Tibial artery (tissue), 4 donors: ENCODE measurements at regions not wholly inside any gene's neighbourhood (a gene's known extent, or its start where the extent isn't known, plus 50 kb on each side); places are given as distances from the start of the nearest gene placed in this dataset.
"Not testable (repeated sequence)": the region's sequence is repeated elsewhere in the genome, so short reads cannot be mapped to it uniquely, and the experiment has no call there.

Source experiments
- DNase-seq, 2 donors: peaks; one replicate each; pipeline ENCODE4 v3.0.0-alpha.2; 2019
- H3K27ac ChIP-seq, 2 donors: fragments of 200-600 bp; sonication (generic) in 1 of 2; 1 replicate in 1 of 2; 2 replicates in 1 of 2; pipeline ENCODE4 v1.5.1; 2018 to 2019; ENCODE audit warnings: mild to moderate bottlenecking in 1 of 2
- H3K27me3 ChIP-seq, 2 donors: fragments of 200-600 bp; sonication (generic) in 1 of 2; one replicate each; pipeline versions ENCODE4 v1.5.1 to v1.6.0; 2016 to 2019
- H3K36me3 ChIP-seq, 3 donors: fragments of 200-600 bp; sonication (generic) in 2 of 3; one replicate each; pipeline ENCODE4 v1.5.1; 2016 to 2019; ENCODE audit warnings: mild to moderate bottlenecking in 2 of 3
- H3K4me1 ChIP-seq, 4 donors: fragments of 200-600 bp; sonication (generic) in 2 of 4; 1 replicate in 3 of 4; 2 replicates in 1 of 4; pipeline ENCODE4 v1.5.1; 2016 to 2019
- H3K4me3 ChIP-seq, 2 donors: fragments of 200-600 bp; sonication (generic) in 1 of 2; 1 replicate in 1 of 2; 2 replicates in 1 of 2; pipeline ENCODE4 v1.5.1; 2018 to 2019; ENCODE audit warnings: mild to moderate bottlenecking in 2 of 2
- H3K9me3 ChIP-seq, 3 donors: fragments of 200-600 bp; sonication (generic) in 1 of 3; one replicate each; pipeline ENCODE4 v1.5.1; 2016 to 2019
- intact Hi-C: fragments of 100-400 bp; cut with DNase I; formaldehyde crosslinking; loops from one replicate; pipeline ENCODE4 v1.15.0; 2023; ENCODE audit warnings: low total_unique reads
- TF ChIP-seq, protein P1 (sequence below), 2 experiments: fragments of 200-600 bp in 1 of 2; fragments of 450-650 bp in 1 of 2; IDR thresholded peaks; one replicate each; pipeline ENCODE4 v1.5.1; 2017 to 2019; ENCODE audit warnings: antibody characterized with exemption in 2 of 2, mild to moderate bottlenecking in 1 of 2, moderate library complexity in 1 of 2

GRCh38 chr13:24563087-24563486, 50.5 kb upstream of the PARP4 start:
- H3K27me3 ChIP-seq = peaks cover 0 to 3% of the 10 kb centered on the region in 2 donors
- H3K9me3 ChIP-seq = no peaks in the 10 kb centered on the region
- H3K4me3 ChIP-seq = no peak overlapping the region
- TF ChIP-seq, protein P1, sequence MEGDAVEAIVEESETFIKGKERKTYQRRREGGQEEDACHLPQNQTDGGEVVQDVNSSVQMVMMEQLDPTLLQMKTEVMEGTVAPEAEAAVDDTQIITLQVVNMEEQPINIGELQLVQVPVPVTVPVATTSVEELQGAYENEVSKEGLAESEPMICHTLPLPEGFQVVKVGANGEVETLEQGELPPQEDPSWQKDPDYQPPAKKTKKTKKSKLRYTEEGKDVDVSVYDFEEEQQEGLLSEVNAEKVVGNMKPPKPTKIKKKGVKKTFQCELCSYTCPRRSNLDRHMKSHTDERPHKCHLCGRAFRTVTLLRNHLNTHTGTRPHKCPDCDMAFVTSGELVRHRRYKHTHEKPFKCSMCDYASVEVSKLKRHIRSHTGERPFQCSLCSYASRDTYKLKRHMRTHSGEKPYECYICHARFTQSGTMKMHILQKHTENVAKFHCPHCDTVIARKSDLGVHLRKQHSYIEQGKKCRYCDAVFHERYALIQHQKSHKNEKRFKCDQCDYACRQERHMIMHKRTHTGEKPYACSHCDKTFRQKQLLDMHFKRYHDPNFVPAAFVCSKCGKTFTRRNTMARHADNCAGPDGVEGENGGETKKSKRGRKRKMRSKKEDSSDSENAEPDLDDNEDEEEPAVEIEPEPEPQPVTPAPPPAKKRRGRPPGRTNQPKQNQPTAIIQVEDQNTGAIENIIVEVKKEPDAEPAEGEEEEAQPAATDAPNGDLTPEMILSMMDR (IDR thresholded peaks at IDR 0.05) = no peak
- H3K36me3 ChIP-seq = no peaks in the 10 kb centered on the region
- intact Hi-C loops = no loop called here
- no peak for DNase-seq
- no peaks in the 10 kb centered on the region for H3K4me1 ChIP-seq
- no peak overlapping the region for H3K27ac ChIP-seq

DNA sequence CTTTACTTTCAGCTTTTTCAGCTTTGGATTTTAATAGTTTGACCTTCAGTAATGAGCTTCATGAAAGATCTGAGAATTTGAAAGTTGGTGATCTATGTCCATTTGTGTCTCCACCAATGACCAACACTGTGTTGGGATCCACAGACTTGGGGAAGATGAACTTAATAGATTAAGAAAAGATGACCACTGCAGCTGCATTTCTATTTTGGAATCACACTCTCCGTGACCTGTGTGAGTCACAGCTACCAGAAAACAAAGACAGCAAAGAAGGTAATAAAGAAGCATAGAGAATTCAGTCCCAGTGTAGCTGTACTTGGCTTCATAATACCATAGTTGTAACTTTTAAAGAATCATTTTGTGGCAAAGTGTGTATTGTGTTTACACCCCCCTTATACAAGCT, 51.4 kb upstream of the PARP4 start:
- H3K36me3 ChIP-seq, H3K4me3 ChIP-seq, H3K27me3 ChIP-seq, H3K4me1 ChIP-seq, H3K9me3 ChIP-seq, DNase-seq, H3K27ac ChIP-seq, intact Hi-C loops: not testable (repeated sequence)

DNA sequence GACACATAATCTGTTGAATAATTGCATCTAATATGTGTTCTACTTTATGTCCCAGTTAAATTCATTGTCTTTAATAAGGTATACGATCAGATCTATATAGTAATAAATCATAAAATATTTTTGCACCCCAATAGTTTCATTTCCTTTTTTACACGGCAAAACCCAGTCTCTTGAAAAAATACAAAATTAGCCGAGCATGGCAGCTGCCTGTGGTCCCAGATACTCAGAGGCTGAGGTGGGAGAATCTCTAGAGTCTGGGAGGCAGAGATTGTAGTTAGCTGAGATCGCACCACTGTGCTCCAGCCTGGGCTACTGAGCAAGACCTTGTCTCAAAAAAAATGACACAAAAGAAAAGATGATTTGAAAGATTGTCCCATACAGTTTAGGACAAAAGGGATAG, 52.3 kb upstream of the PARP4 start:
- DNase-seq = no peak
- H3K4me3 ChIP-seq = no peak overlapping the region
- H3K27me3 ChIP-seq = peaks cover 0 to 3% of the 10 kb centered on the region in 2 donors
- intact Hi-C loops = no loop called here
- no peaks in the 10 kb centered on the region for H3K9me3 ChIP-seq
- no peaks in the 10 kb centered on the region for H3K4me1 ChIP-seq
- H3K36me3 ChIP-seq = no peaks in the 10 kb centered on the region
- TF ChIP-seq, protein P1 (IDR thresholded peaks at IDR 0.05) = no peak
- H3K27ac ChIP-seq = no peak overlapping the region

DNA sequence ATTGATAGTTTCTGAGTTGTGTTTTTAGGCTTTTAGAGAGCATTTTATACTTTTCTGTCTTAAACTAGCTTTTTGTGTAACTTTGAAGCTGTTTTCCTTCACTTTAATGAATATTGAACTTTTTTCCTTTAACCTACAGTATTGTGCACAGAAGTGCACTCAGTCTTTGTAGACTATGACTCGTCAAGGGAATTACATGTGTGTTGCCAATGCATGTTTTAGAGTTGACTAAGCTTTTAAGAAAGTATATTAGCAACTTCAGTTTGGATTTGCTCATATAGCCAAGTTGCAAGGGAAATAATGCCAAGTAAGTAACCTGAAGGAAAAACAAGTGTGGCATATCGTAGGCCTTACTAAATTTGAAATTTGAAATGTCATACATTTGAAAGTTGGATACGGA, 55.0 kb upstream of the PARP4 start:
- H3K27me3 ChIP-seq, DNase-seq, intact Hi-C loops, H3K27ac ChIP-seq, H3K36me3 ChIP-seq, H3K9me3 ChIP-seq, H3K4me1 ChIP-seq, H3K4me3 ChIP-seq: not testable (repeated sequence)

GRCh38 chr13:24574847-24575246, 62.3 kb upstream of the PARP4 start:
- H3K27ac ChIP-seq = no peak overlapping the region
- H3K36me3 ChIP-seq = no peaks in the 10 kb centered on the region
- no peaks in the 10 kb centered on the region for H3K9me3 ChIP-seq
- H3K4me3 ChIP-seq = no peak overlapping the region
- TF ChIP-seq, protein P1 (IDR thresholded peaks at IDR 0.05) = no peak
- no peak for DNase-seq
- H3K27me3 ChIP-seq = peaks cover 0 to 3% of the 10 kb centered on the region in 2 donors
- intact Hi-C loops = loop anchor here (5.0 kb wide), 1 partner anchor 152 kb away; no protein-coding TSS in a partner anchor
- H3K4me1 ChIP-seq = no peaks in the 10 kb centered on the region

DNA sequence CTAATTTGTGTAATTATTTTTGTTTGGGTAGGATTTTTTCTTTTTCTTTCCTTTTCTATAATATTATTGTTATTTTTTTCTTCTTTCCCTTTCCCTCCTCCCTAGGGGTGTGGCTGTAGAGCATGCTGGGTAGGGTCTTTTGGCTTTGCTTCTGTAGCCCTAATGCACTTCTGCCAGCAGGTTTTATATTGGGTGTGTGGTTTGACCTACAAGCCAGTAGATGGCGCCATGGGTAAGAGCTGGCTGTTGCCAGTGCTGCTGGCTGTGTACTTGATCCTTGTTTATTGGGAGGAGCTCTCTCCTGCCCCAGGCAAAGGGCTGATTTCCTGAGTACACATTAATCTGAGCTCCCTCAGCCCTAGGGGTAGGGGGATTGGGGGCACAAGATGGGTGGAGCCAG, 67.7 kb upstream of the PARP4 start:
- intact Hi-C loops, H3K4me1 ChIP-seq, H3K36me3 ChIP-seq, H3K27ac ChIP-seq, H3K4me3 ChIP-seq, H3K27me3 ChIP-seq, DNase-seq, H3K9me3 ChIP-seq: not testable (repeated sequence)
- TF ChIP-seq, protein P1 (IDR thresholded peaks at IDR 0.05) = peak; percentile 53 to 62

- H3K4me3 ChIP-seq, H3K27me3 ChIP-seq, intact Hi-C loops, DNase-seq, H3K36me3 ChIP-seq, H3K9me3 ChIP-seq, H3K4me1 ChIP-seq, H3K27ac ChIP-seq: not testable (repeated sequence)
Observed at GRCh38 chr13:24581578-24581977, 69.0 kb upstream of the PARP4 start.

DNA sequence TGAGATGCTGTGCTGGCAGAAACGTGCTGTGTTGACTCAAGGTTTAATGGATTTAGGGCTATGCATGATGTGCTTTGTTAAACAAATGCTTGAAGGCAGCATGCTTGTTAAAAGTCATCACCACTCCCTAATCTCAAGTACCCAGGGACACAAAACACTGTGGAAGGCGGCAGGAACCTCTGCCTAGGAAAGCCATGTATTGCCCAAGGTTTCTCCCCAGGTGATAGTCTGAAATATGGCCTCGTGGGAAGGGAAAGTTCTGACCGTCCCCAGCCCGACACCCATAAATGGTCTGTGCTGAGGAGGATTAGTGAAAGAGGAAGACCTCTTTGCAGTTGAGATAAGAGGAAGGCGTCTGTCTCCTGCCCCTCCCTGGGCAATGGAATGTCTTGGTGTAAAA, 79.1 kb upstream of the PARP4 start:
- DNase-seq, H3K36me3 ChIP-seq, H3K4me1 ChIP-seq, H3K27me3 ChIP-seq, H3K27ac ChIP-seq, intact Hi-C loops, H3K4me3 ChIP-seq, H3K9me3 ChIP-seq: not testable (repeated sequence)

DNA sequence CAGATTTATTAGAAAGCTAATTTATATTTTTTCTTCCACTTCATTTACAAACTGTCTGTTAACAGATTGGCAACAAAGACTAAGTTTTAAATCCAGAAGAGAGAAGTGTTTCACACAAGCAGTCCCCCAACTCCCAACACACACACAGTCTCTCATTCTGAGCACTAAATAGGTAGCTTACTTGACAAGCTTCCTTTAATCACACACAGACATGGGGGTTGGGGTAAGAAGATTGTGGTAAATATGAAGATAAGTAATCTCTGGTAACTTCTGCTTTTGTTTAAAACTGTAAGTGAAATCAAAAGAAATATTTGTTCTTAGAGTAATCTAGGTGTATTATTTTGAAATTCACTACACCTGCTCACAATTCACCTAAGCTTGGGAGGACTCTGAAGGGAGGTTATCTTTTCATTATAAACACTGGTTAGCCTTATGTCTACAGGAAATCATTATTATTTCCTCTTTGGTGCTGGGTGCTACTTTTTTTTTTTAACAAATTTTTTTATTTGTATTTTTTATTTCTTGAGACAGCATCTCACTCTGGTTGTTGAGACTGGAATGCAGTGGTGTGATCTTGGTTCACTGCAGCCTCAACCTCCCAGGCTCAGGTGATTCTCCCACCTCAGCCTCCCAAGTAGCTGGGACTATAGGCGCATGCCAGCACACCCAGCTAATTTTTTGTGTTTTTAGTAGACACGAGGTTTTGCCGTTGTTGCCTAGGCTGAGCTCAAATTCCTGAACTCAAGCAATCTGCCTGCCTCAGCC, 82.1 kb upstream of the ATP12A start:
- H3K4me3 ChIP-seq, DNase-seq, H3K27ac ChIP-seq, H3K4me1 ChIP-seq, H3K9me3 ChIP-seq, H3K36me3 ChIP-seq, H3K27me3 ChIP-seq, intact Hi-C loops: not testable (repeated sequence)

- H3K36me3 ChIP-seq, H3K4me1 ChIP-seq, H3K9me3 ChIP-seq, H3K27ac ChIP-seq, intact Hi-C loops, H3K27me3 ChIP-seq, DNase-seq, H3K4me3 ChIP-seq: not testable (repeated sequence)
Observed at GRCh38 chr13:24599019-24599791, 81.0 kb upstream of the ATP12A start.
